Fibroblast of skin of scalp (primary cell): ENCODE measurements at regions not wholly inside any gene's neighbourhood (a gene's known extent, or its start where the extent isn't known, plus 50 kb on each side); places are given as distances from the start of the nearest gene placed in this dataset.
"Not testable (repeated sequence)": the region's sequence is repeated elsewhere in the genome, so short reads cannot be mapped to it uniquely, and the experiment has no call there.

ENCODE experiments used
- DNase-seq: peaks from one replicate; pipeline ENCODE4 v3.0.0-alpha.2; 2013

- no peak for DNase-seq
These were observed 203.1 kb downstream of the ARHGEF9 start for GRCh38 chrX:63581906-63582305.

GRCh38 chrX:63581398-63581797 is 203.6 kb downstream of the ARHGEF9 start:
- no peak for DNase-seq

- DNase-seq = no peak
These were observed 208.5 kb downstream of the ARHGEF9 start for GRCh38 chrX:63576533-63576932.

GRCh38 chrX:63575700-63576099 is 209.3 kb downstream of the ARHGEF9 start:
- DNase-seq = not testable (repeated sequence)

- DNase-seq = no peak
These were observed 215.7 kb upstream of the SPIN4 start for GRCh38 chrX:63566856-63567255.

GRCh38 chrX:63561425-63561824 is 210.3 kb upstream of the SPIN4 start:
- DNase-seq = no peak

- DNase-seq = peak; percentile 71
These were observed 209.6 kb upstream of the SPIN4 start for GRCh38 chrX:63560601-63561218.

- no peak for DNase-seq
These were observed 200.7 kb upstream of the SPIN4 start for GRCh38 chrX:63551856-63552255.

GRCh38 chrX:63530654-63531053 is 179.5 kb upstream of the SPIN4 start:
- DNase-seq = no peak

GRCh38 chrX:63529961-63530360 is 178.8 kb upstream of the SPIN4 start:
- DNase-seq = no peak

- DNase-seq = no peak
These were observed 175.7 kb upstream of the SPIN4 start for GRCh38 chrX:63526863-63527262.

- DNase-seq = no peak
These were observed 174.4 kb upstream of the SPIN4 start for GRCh38 chrX:63525491-63525890.

- DNase-seq = not testable (repeated sequence)
These were observed 168.2 kb upstream of the SPIN4 start for GRCh38 chrX:63519368-63519767.

- DNase-seq = peak; percentile 18
These were observed 163.5 kb upstream of the SPIN4 start for GRCh38 chrX:63514569-63515080.

GRCh38 chrX:63513825-63514568 is 162.9 kb upstream of the SPIN4 start:
- peak; percentile 86 for DNase-seq

GRCh38 chrX:63511361-63511760 is 160.2 kb upstream of the SPIN4 start:
- no peak for DNase-seq

GRCh38 chrX:63508668-63509067 is 157.5 kb upstream of the SPIN4 start:
- no peak for DNase-seq

- DNase-seq = peak; percentile 52
These were observed 155.2 kb upstream of the SPIN4 start for GRCh38 chrX:63506320-63506719.

GRCh38 chrX:63503541-63503940 is 152.4 kb upstream of the SPIN4 start:
- DNase-seq = peak; percentile 79

- no peak for DNase-seq
These were observed 137.6 kb upstream of the SPIN4 start for GRCh38 chrX:63488546-63489373.

- DNase-seq = no peak
These were observed 124.1 kb upstream of the SPIN4 start for GRCh38 chrX:63475200-63475599.

GRCh38 chrX:63471004-63471403 is 119.9 kb upstream of the SPIN4 start:
- DNase-seq = no peak

- no peak for DNase-seq
These were observed 119.4 kb upstream of the SPIN4 start for GRCh38 chrX:63470506-63470905.
